ENCODE measurements at regions not wholly inside any gene's neighbourhood (a gene's known extent, or its start where the extent isn't known, plus 50 kb on each side); places are given as distances from the start of the nearest gene placed in this dataset.
"Not testable (repeated sequence)": the region's sequence is repeated elsewhere in the genome, so short reads cannot be mapped to it uniquely, and the experiment has no call there.

GRCh38 chr9:79431019-79431679 is 140.6 kb upstream of the TLE4 start:
- H3K27ac ChIP-seq (ENCODE audit: insufficient read depth in 1 of 2, low read depth in 1 of 2, low read length in 2 of 2, poor library complexity in 1 of 2, severe bottlenecking in 2 of 2) = no peak overlapping the region
- H3K4me1 ChIP-seq (ENCODE audit: control extremely low read depth in 1 of 4, control insufficient read depth in 4 of 4, insufficient read depth in 4 of 4, low read length in 3 of 4) = peaks cover 0 to 2% (median 0%) of the 10 kb centered on the region in 4 experiments
- POLR2A ChIA-PET = no interaction called here
- no peak overlapping the region for H3K4me3 ChIP-seq (ENCODE audit: control insufficient read depth in 1 of 7, extremely low read depth in 1 of 7, insufficient read depth in 4 of 7, low read depth in 2 of 7, low read length in 6 of 7)
- WGBS (ENCODE audit: insufficient coverage) = 100% methylated on average over 4 of the region's 4 CpGs
- H3K27me3 ChIP-seq (replicated peaks in 2 of 5; ENCODE audit: control insufficient read depth in 4 of 5, insufficient read depth in 5 of 5, low read length in 4 of 5) = no peaks in the 10 kb centered on the region
- no peaks in the 10 kb centered on the region for H3K36me3 ChIP-seq (ENCODE audit: control insufficient read depth in 4 of 4, insufficient read depth in 4 of 4, low read length in 3 of 4)
- no peak for DNase-seq
- peaks cover 0 to 10% (median 0%) of the 10 kb centered on the region in 5 experiments for H3K9me3 ChIP-seq (ENCODE audit: control extremely low read depth in 1 of 5, control insufficient read depth in 4 of 5, insufficient read depth in 2 of 5, low read depth in 1 of 5, low read length in 4 of 5)
- CTCF ChIA-PET = no interaction called here

DNA sequence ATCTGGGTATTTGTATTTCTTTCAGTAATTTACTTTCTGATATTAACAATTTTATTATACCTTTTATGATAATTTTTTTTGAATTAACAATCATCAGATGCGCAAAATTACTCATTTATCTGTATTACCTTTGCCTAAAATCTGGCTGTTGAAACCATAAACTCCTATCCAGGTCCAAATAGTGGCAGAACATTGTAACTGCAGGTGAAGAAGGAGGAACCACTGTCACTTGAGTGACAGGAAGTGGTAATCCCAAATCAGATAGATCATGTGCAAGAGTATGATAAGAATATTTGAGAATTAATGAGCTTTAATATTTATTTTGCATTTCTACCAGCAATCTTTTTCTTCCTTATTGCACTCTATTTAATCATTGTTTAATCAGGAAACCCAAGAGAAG is 139.3 kb upstream of the TLE4 start:
- POLR2A ChIA-PET = no interaction called here
- no peaks in the 10 kb centered on the region for H3K9me3 ChIP-seq (ENCODE audit: control extremely low read depth in 1 of 5, control insufficient read depth in 4 of 5, insufficient read depth in 2 of 5, low read depth in 1 of 5, low read length in 4 of 5)
- H3K27me3 ChIP-seq (replicated peaks in 2 of 5; ENCODE audit: control insufficient read depth in 4 of 5, insufficient read depth in 5 of 5, low read length in 4 of 5) = no peaks in the 10 kb centered on the region
- H3K4me3 ChIP-seq (ENCODE audit: control insufficient read depth in 1 of 7, extremely low read depth in 1 of 7, insufficient read depth in 4 of 7, low read depth in 2 of 7, low read length in 6 of 7) = no peak overlapping the region
- H3K4me1 ChIP-seq (ENCODE audit: control extremely low read depth in 1 of 4, control insufficient read depth in 4 of 4, insufficient read depth in 4 of 4, low read length in 3 of 4) = peaks cover 0 to 2% (median 0%) of the 10 kb centered on the region in 4 experiments
- H3K36me3 ChIP-seq (ENCODE audit: control insufficient read depth in 4 of 4, insufficient read depth in 4 of 4, low read length in 3 of 4) = no peaks in the 10 kb centered on the region
- no CpG with 5 or more reads among the region's 1 CpG for WGBS (ENCODE audit: insufficient coverage)
- no peak overlapping the region for H3K27ac ChIP-seq (ENCODE audit: insufficient read depth in 1 of 2, low read depth in 1 of 2, low read length in 2 of 2, poor library complexity in 1 of 2, severe bottlenecking in 2 of 2)
- CTCF ChIA-PET = interaction anchor here (1.4 kb wide), 1 partner anchor 15 kb away, joined by 4 read pairs; no protein-coding TSS in a partner anchor
- peak; percentile 2 to 41 (median 34) for DNase-seq

DNA sequence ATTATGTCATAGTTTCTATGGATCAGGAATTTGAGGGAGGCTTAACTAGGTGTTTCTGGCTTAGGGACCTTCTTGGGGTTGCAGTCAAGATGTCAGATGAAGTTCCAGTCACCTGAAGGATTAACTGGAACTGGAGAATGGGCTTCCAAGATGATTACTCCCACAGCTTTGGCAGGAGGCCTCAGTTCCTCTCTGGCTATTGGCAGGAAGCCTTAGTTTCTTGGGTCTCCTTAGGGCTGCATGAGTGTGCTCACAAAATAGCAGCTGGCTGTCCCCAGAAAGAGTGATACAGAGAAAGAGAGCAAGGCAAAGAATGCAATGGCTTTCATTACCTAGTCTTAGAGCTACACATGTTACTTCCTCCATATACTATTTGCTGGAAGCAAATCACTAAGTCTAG is 138.1 kb upstream of the TLE4 start:
- peaks cover 0 to 2% (median 0%) of the 10 kb centered on the region in 4 experiments for H3K4me1 ChIP-seq (ENCODE audit: control extremely low read depth in 1 of 4, control insufficient read depth in 4 of 4, insufficient read depth in 4 of 4, low read length in 3 of 4)
- CTCF ChIA-PET = interaction anchor here (0.7 to 1.4 kb wide), 2 partner anchors 16 to 582 kb away, joined by 3 to 4 read pairs; no protein-coding TSS in a partner anchor
- H3K27ac ChIP-seq (ENCODE audit: insufficient read depth in 1 of 2, low read depth in 1 of 2, low read length in 2 of 2, poor library complexity in 1 of 2, severe bottlenecking in 2 of 2) = no peak overlapping the region
- POLR2A ChIA-PET = no interaction called here
- H3K4me3 ChIP-seq (ENCODE audit: control insufficient read depth in 1 of 7, extremely low read depth in 1 of 7, insufficient read depth in 4 of 7, low read depth in 2 of 7, low read length in 6 of 7) = no peak overlapping the region
- H3K27me3 ChIP-seq (replicated peaks in 2 of 5; ENCODE audit: control insufficient read depth in 4 of 5, insufficient read depth in 5 of 5, low read length in 4 of 5) = no peaks in the 10 kb centered on the region
- DNase-seq = no peak
- H3K36me3 ChIP-seq (ENCODE audit: control insufficient read depth in 4 of 4, insufficient read depth in 4 of 4, low read length in 3 of 4) = no peaks in the 10 kb centered on the region
- H3K9me3 ChIP-seq (ENCODE audit: control extremely low read depth in 1 of 5, control insufficient read depth in 4 of 5, insufficient read depth in 2 of 5, low read depth in 1 of 5, low read length in 4 of 5) = no peaks in the 10 kb centered on the region

GRCh38 chr9:79439221-79439620 is 132.5 kb upstream of the TLE4 start:
- H3K27me3 ChIP-seq (replicated peaks in 2 of 5; ENCODE audit: control insufficient read depth in 4 of 5, insufficient read depth in 5 of 5, low read length in 4 of 5); DNase-seq; POLR2A ChIA-PET; H3K27ac ChIP-seq (ENCODE audit: insufficient read depth in 1 of 2, low read depth in 1 of 2, low read length in 2 of 2, poor library complexity in 1 of 2, severe bottlenecking in 2 of 2); H3K36me3 ChIP-seq (ENCODE audit: control insufficient read depth in 4 of 4, insufficient read depth in 4 of 4, low read length in 3 of 4); H3K9me3 ChIP-seq (ENCODE audit: control extremely low read depth in 1 of 5, control insufficient read depth in 4 of 5, insufficient read depth in 2 of 5, low read depth in 1 of 5, low read length in 4 of 5); CTCF ChIA-PET; H3K4me1 ChIP-seq (ENCODE audit: control extremely low read depth in 1 of 4, control insufficient read depth in 4 of 4, insufficient read depth in 4 of 4, low read length in 3 of 4): not testable (repeated sequence)
- 19% methylated on average over 16 of the region's 19 CpGs for WGBS (ENCODE audit: insufficient coverage)
- H3K4me3 ChIP-seq (ENCODE audit: control insufficient read depth in 1 of 7, extremely low read depth in 1 of 7, insufficient read depth in 4 of 7, low read depth in 2 of 7, low read length in 6 of 7) = peak overlapping the region in 1 of 7 experiments; percentile 42

- Histone ChIP-seq H3K36me3 (ENCODE audit: control insufficient read depth in 4 of 4, insufficient read depth in 4 of 4, low read length in 3 of 4) (no peaks in the 10 kb centered on the region), H3K4me3 (ENCODE audit: control insufficient read depth in 1 of 7, extremely low read depth in 1 of 7, insufficient read depth in 4 of 7, low read depth in 2 of 7, low read length in 6 of 7) (no peak overlapping the region), H3K27me3 (replicated peaks in 2 of 5; ENCODE audit: control insufficient read depth in 4 of 5, insufficient read depth in 5 of 5, low read length in 4 of 5) (no peaks in the 10 kb centered on the region), H3K27ac (ENCODE audit: insufficient read depth in 1 of 2, low read depth in 1 of 2, low read length in 2 of 2, poor library complexity in 1 of 2, severe bottlenecking in 2 of 2) (no peak overlapping the region), H3K9me3 (ENCODE audit: control extremely low read depth in 1 of 5, control insufficient read depth in 4 of 5, insufficient read depth in 2 of 5, low read depth in 1 of 5, low read length in 4 of 5) (peaks cover 0 to 2% (median 0%) of the 10 kb centered on the region in 5 experiments), H3K4me1 (ENCODE audit: control extremely low read depth in 1 of 4, control insufficient read depth in 4 of 4, insufficient read depth in 4 of 4, low read length in 3 of 4) (no peaks in the 10 kb centered on the region)
- ChIA-PET CTCF (no interaction called here), POLR2A (no interaction called here)
- 86% methylated on average over 1 of the region's 4 CpGs for WGBS (ENCODE audit: insufficient coverage)
- DNase-seq = no peak
These were observed 125.0 kb upstream of the TLE4 start for GRCh38 chr9:79446523-79447307.

GRCh38 chr9:79447308-79447605 is 124.5 kb upstream of the TLE4 start:
- H3K27me3 ChIP-seq (replicated peaks in 2 of 5; ENCODE audit: control insufficient read depth in 4 of 5, insufficient read depth in 5 of 5, low read length in 4 of 5) = no peaks in the 10 kb centered on the region
- CTCF ChIA-PET = no interaction called here
- H3K36me3 ChIP-seq (ENCODE audit: control insufficient read depth in 4 of 4, insufficient read depth in 4 of 4, low read length in 3 of 4) = no peaks in the 10 kb centered on the region
- no peak overlapping the region for H3K27ac ChIP-seq (ENCODE audit: insufficient read depth in 1 of 2, low read depth in 1 of 2, low read length in 2 of 2, poor library complexity in 1 of 2, severe bottlenecking in 2 of 2)
- DNase-seq = no peak
- WGBS (ENCODE audit: insufficient coverage) = 96% methylated on average over 3 of the region's 3 CpGs
- H3K4me1 ChIP-seq (ENCODE audit: control extremely low read depth in 1 of 4, control insufficient read depth in 4 of 4, insufficient read depth in 4 of 4, low read length in 3 of 4) = no peaks in the 10 kb centered on the region
- H3K4me3 ChIP-seq (ENCODE audit: control insufficient read depth in 1 of 7, extremely low read depth in 1 of 7, insufficient read depth in 4 of 7, low read depth in 2 of 7, low read length in 6 of 7) = no peak overlapping the region
- H3K9me3 ChIP-seq (ENCODE audit: control extremely low read depth in 1 of 5, control insufficient read depth in 4 of 5, insufficient read depth in 2 of 5, low read depth in 1 of 5, low read length in 4 of 5) = peaks cover 0 to 4% (median 0%) of the 10 kb centered on the region in 5 experiments
- POLR2A ChIA-PET = no interaction called here

DNA sequence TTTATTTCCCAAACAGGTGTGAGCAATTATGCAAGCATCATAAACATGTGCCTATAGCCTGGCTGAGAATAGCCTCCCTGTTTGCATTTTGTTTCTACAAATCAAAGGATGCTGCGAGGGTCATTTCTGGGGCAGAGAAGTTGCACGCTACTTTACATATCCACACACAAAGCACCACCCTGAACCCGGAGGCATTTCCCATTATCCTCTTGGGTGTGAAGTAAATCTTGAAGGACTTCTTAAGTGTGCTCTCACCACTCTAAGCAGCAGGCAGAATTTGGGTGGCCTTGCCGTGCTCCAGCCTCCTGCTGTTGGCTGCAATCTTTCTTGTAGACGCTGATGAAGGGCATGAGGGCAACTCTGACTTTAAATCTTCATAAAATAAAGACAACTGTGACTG is 124.0 kb upstream of the TLE4 start:
- Histone ChIP-seq H3K27ac (ENCODE audit: insufficient read depth in 1 of 2, low read depth in 1 of 2, low read length in 2 of 2, poor library complexity in 1 of 2, severe bottlenecking in 2 of 2) (no peak overlapping the region), H3K36me3 (ENCODE audit: control insufficient read depth in 4 of 4, insufficient read depth in 4 of 4, low read length in 3 of 4) (no peaks in the 10 kb centered on the region), H3K27me3 (replicated peaks in 2 of 5; ENCODE audit: control insufficient read depth in 4 of 5, insufficient read depth in 5 of 5, low read length in 4 of 5) (no peaks in the 10 kb centered on the region), H3K4me3 (ENCODE audit: control insufficient read depth in 1 of 7, extremely low read depth in 1 of 7, insufficient read depth in 4 of 7, low read depth in 2 of 7, low read length in 6 of 7) (no peak overlapping the region), H3K4me1 (ENCODE audit: control extremely low read depth in 1 of 4, control insufficient read depth in 4 of 4, insufficient read depth in 4 of 4, low read length in 3 of 4) (no peaks in the 10 kb centered on the region), H3K9me3 (ENCODE audit: control extremely low read depth in 1 of 5, control insufficient read depth in 4 of 5, insufficient read depth in 2 of 5, low read depth in 1 of 5, low read length in 4 of 5) (peaks cover 0 to 6% (median 0%) of the 10 kb centered on the region in 5 experiments)
- no peak for DNase-seq
- 100% methylated on average over 1 of the region's 5 CpGs for WGBS (ENCODE audit: insufficient coverage)
- POLR2A ChIA-PET = no interaction called here
- CTCF ChIA-PET = no interaction called here

Measured in common myeloid progenitor, CD34-positive (primary cell).